Neural cell (in vitro differentiated cells): ENCODE measurements at regions not wholly inside any gene's neighbourhood (a gene's known extent, or its start where the extent isn't known, plus 50 kb on each side); places are given as distances from the start of the nearest gene placed in this dataset.

Experiments
- H2AFZ ChIP-seq: fragments of 200-600, 300-800 bp; sonication (generic), shearing (Covaris generic); 2 replicates; pipeline ENCODE4 v1.6.0; 2014; ENCODE audit warnings: low read depth, mild to moderate bottlenecking, antibody characterized with exemption, low read length, moderate library complexity
- H3F3A ChIP-seq: fragments of 200-600 bp; shearing (Covaris generic); 2 replicates; pipeline ENCODE4 v1.6.1; 2016; ENCODE audit warnings: mild to moderate bottlenecking, moderate library complexity, mixed read lengths, antibody characterized with exemption, low read length; ENCODE audit not compliant: insufficient read depth, poor library complexity, severe bottlenecking
- H3K27ac ChIP-seq: fragments of 200-600, 300-800 bp; sonication (generic), shearing (Covaris generic); 2 replicates; pipeline ENCODE4 v1.5.1; 2014; ENCODE audit warnings: mild to moderate bottlenecking, low read length, moderate library complexity
- H3K27me3 ChIP-seq: fragments of 300-800, 200-600 bp; sonication (generic), shearing (Covaris generic); 2 replicates; pipeline ENCODE4 v1.6.0; 2014; ENCODE audit warnings: mild to moderate bottlenecking, low read depth, low read length, moderate library complexity; ENCODE audit not compliant: insufficient read depth
- H3K36me3 ChIP-seq: fragments of 300-800, 200-600 bp; sonication (generic), shearing (Covaris generic); 2 replicates; pipeline ENCODE4 v1.5.1; 2014; ENCODE audit warnings: mild to moderate bottlenecking, antibody characterized with exemption, low read length, moderate library complexity; ENCODE audit not compliant: insufficient read depth
- H3K4me2 ChIP-seq: fragments of 300-800, 200-600 bp; sonication (generic), shearing (Covaris generic); 2 replicates; pipeline ENCODE4 v1.6.0; 2014; ENCODE audit warnings: mild to moderate bottlenecking, low read length
- H3K4me3 ChIP-seq: fragments of 300-800, 200-600 bp; sonication (generic), shearing (Covaris generic); 2 replicates; pipeline ENCODE4 v1.5.1; 2014; ENCODE audit warnings: mild to moderate bottlenecking, low read length, moderate library complexity
- H3K79me2 ChIP-seq: fragments of 200-600 bp; shearing (Covaris generic); replicated peaks from 2 replicates; pipeline ENCODE4 v1.6.0; 2014; ENCODE audit warnings: mild to moderate bottlenecking, low read length, moderate library complexity; ENCODE audit not compliant: insufficient read depth
- H3K9ac ChIP-seq: fragments of 300-800, 200-600 bp; sonication (generic), shearing (Covaris generic); 2 replicates; pipeline ENCODE4 v1.6.1; 2016; ENCODE audit warnings: mild to moderate bottlenecking, low read length, mixed read lengths
- H3K9me2 ChIP-seq: fragments of 200-600 bp; shearing (Covaris generic); 2 replicates; pipeline ENCODE4 v1.6.1; 2016; ENCODE audit warnings: mild to moderate bottlenecking, low read length, mixed read lengths; ENCODE audit not compliant: insufficient read depth
- H3K9me3 ChIP-seq: fragments of 200-600, 300-800 bp; sonication (generic), shearing (Covaris generic); 2 replicates; pipeline ENCODE4 v1.6.1; 2016; ENCODE audit warnings: mild to moderate bottlenecking, mixed run types, low read length, moderate library complexity, mixed read lengths
- H4K20me1 ChIP-seq: fragments of 200-600 bp; shearing (Covaris generic); 2 replicates; pipeline ENCODE4 v1.6.1; 2016; ENCODE audit warnings: mild to moderate bottlenecking, mixed run types; ENCODE audit not compliant: insufficient read depth
- EZH2 ChIP-seq: fragments of 200-600, 300-800 bp; shearing (Covaris generic), sonication (generic); IDR thresholded peaks from 2 replicates; pipeline ENCODE4 v1.6.1; 2014; ENCODE audit warnings: antibody characterized with exemption, low read length, borderline replicate concordance, mild to moderate bottlenecking; ENCODE audit not compliant: insufficient read depth, poor library complexity, severe bottlenecking
- MXI1 ChIP-seq: fragments of 450-650 bp; conservative IDR thresholded peaks from 2 replicates; pipeline ENCODE4 v1.6.1; 2014; ENCODE audit warnings: antibody characterized with exemption, mild to moderate bottlenecking; ENCODE audit not compliant: poor library complexity, severe bottlenecking
- POLR2AphosphoS5 ChIP-seq: IDR thresholded peaks from 2 replicates; pipeline ENCODE4 v1.6.1; 2012
- RAD21 ChIP-seq: fragments of 450-650 bp; conservative IDR thresholded peaks from 2 replicates; pipeline ENCODE4 v1.6.1; 2014; ENCODE audit warnings: antibody characterized with exemption, mild to moderate bottlenecking, moderate library complexity
- SMC3 ChIP-seq: fragments of 450-650 bp; conservative IDR thresholded peaks from 2 replicates; pipeline ENCODE4 v1.6.1; 2014; ENCODE audit warnings: antibody characterized with exemption, mild to moderate bottlenecking, moderate library complexity; ENCODE audit not compliant: poor library complexity
- TAF1 ChIP-seq: IDR thresholded peaks from 2 replicates; pipeline ENCODE4 v1.6.1; 2012; ENCODE audit warnings: low read depth
- TF ChIP-seq, protein P1 (sequence below): IDR thresholded peaks from 2 replicates; pipeline ENCODE4 v1.6.1; 2012; ENCODE audit warnings: borderline replicate concordance
- TF ChIP-seq, protein P2 (sequence below): fragments of 450-650 bp; IDR thresholded peaks from 2 replicates; pipeline ENCODE4 v1.5.1; 2014; ENCODE audit warnings: antibody characterized with exemption, mild to moderate bottlenecking, moderate library complexity; ENCODE audit not compliant: poor library complexity, severe bottlenecking

DNA sequence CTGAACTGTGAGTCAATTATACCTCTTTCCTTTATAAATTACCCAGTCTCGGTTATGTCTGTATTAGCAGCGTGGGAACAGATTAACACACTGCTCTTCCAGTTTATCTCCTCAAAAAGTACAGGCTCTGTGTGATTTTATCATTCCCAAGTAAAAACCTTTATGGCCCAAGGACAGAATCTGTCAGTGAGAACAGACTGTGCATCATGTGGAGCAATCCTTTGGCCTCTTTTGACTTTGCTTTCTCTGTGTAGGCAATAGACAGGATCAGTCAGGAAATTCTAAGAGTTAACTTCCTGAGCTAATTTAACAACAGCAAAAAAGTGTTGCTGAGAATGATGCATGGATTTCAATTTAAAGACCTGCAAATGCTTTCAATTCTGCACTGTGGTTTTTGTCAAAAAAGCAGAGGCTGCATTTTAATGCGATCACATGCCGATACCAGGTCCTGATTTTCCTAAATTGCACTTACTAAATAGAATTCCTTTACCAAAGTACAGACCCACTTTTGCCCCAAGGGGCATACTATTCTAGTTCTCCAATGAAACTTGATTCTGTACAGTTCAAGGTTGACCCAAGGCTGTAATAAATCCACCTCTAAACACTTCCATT is 246.7 kb upstream of the MARCKS start:
- Histone ChIP-seq H3K79me2 (no peaks in the 10 kb centered on the region), H3K27ac (no peak overlapping the region), H3K9me2 (no peaks in the 10 kb centered on the region), H3K4me2 (no peak overlapping the region), H4K20me1 (no peaks in the 10 kb centered on the region), H3K36me3 (no peaks in the 10 kb centered on the region), H3K9me3 (no peaks in the 10 kb centered on the region), H3F3A (no peaks in the 10 kb centered on the region), H2AFZ (no peak overlapping the region), H3K27me3 (no peaks in the 10 kb centered on the region), H3K9ac (no peak overlapping the region), H3K4me3 (no peak overlapping the region)
- TF ChIP-seq, protein P1, sequence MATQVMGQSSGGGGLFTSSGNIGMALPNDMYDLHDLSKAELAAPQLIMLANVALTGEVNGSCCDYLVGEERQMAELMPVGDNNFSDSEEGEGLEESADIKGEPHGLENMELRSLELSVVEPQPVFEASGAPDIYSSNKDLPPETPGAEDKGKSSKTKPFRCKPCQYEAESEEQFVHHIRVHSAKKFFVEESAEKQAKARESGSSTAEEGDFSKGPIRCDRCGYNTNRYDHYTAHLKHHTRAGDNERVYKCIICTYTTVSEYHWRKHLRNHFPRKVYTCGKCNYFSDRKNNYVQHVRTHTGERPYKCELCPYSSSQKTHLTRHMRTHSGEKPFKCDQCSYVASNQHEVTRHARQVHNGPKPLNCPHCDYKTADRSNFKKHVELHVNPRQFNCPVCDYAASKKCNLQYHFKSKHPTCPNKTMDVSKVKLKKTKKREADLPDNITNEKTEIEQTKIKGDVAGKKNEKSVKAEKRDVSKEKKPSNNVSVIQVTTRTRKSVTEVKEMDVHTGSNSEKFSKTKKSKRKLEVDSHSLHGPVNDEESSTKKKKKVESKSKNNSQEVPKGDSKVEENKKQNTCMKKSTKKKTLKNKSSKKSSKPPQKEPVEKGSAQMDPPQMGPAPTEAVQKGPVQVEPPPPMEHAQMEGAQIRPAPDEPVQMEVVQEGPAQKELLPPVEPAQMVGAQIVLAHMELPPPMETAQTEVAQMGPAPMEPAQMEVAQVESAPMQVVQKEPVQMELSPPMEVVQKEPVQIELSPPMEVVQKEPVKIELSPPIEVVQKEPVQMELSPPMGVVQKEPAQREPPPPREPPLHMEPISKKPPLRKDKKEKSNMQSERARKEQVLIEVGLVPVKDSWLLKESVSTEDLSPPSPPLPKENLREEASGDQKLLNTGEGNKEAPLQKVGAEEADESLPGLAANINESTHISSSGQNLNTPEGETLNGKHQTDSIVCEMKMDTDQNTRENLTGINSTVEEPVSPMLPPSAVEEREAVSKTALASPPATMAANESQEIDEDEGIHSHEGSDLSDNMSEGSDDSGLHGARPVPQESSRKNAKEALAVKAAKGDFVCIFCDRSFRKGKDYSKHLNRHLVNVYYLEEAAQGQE = no peak
- TF ChIP-seq SMC3 (no peak), TAF1 (no peak), RAD21 (no peak)
- TF ChIP-seq, protein P2, sequence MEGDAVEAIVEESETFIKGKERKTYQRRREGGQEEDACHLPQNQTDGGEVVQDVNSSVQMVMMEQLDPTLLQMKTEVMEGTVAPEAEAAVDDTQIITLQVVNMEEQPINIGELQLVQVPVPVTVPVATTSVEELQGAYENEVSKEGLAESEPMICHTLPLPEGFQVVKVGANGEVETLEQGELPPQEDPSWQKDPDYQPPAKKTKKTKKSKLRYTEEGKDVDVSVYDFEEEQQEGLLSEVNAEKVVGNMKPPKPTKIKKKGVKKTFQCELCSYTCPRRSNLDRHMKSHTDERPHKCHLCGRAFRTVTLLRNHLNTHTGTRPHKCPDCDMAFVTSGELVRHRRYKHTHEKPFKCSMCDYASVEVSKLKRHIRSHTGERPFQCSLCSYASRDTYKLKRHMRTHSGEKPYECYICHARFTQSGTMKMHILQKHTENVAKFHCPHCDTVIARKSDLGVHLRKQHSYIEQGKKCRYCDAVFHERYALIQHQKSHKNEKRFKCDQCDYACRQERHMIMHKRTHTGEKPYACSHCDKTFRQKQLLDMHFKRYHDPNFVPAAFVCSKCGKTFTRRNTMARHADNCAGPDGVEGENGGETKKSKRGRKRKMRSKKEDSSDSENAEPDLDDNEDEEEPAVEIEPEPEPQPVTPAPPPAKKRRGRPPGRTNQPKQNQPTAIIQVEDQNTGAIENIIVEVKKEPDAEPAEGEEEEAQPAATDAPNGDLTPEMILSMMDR = no peak

DNA sequence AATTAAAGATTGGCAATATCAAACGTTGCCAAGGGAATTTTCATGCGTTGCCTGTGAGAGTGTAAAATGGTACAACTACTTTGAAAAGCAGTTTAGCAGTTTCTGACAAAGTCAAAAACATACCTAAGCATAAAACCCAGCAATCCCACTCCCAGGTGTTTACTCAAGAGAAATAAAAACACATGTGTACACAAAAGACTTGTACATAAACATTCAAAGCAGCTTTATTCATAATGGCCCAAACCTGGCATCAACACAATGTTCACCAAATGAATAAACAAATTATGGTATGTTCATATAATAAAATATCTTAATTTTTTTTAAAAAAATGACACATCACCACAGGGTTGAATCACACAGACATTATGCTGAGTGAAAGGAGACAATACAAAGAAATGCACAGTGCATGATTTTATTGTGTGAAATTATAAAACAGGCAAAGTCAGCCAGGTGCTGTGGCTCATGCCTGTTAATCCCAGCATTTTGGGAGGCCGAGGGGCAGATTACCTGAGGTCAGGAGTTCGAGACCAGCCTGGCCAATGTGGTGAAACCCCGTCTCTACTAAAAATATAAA is 240.4 kb upstream of the MARCKS start:
- Histone ChIP-seq H2AFZ (no peak overlapping the region), H3K36me3 (no peaks in the 10 kb centered on the region), H3K4me3 (no peak overlapping the region), H3K27me3 (no peaks in the 10 kb centered on the region), H3K79me2 (no peaks in the 10 kb centered on the region), H3K9me2 (no peaks in the 10 kb centered on the region), H3K27ac (no peak overlapping the region), H3K4me2 (no peak overlapping the region), H3F3A (no peaks in the 10 kb centered on the region), H4K20me1 (no peaks in the 10 kb centered on the region), H3K9ac (no peak overlapping the region), H3K9me3 (no peaks in the 10 kb centered on the region)
- TF ChIP-seq, protein P2 = no peak
- TF ChIP-seq, protein P1 = no peak
- TF ChIP-seq TAF1 (no peak), MXI1 (no peak), RAD21 (no peak), POLR2AphosphoS5 (no peak), EZH2 (no peak)
